ENCODE measurements at regions not wholly inside any gene's neighbourhood (a gene's known extent, or its start where the extent isn't known, plus 50 kb on each side); places are given as distances from the start of the nearest gene placed in this dataset.

GRCh38 chr1:198906739-198907422 lies 268.0 kb downstream of the PTPRC start:
- TF ChIP-seq RAD21 (conservative IDR thresholded peaks at IDR 0.05) (no peak), REST (IDR thresholded peaks at IDR 0.05; ENCODE audit: borderline replicate concordance) (no peak)

All from neural cell (in vitro differentiated cells).